HG03135 (cell line): ENCODE measurements at regions not wholly inside any gene's neighbourhood (a gene's known extent, or its start where the extent isn't known, plus 50 kb on each side); places are given as distances from the start of the nearest gene placed in this dataset.
"Not testable (repeated sequence)": the region's sequence is repeated elsewhere in the genome, so short reads cannot be mapped to it uniquely, and the experiment has no call there.

Experiments used
- ATAC-seq: cut with Tn5 transposase; IDR thresholded peaks from one replicate; pipeline ENCODE4 v1.9.1; 2021; ENCODE audit warnings: mild to moderate bottlenecking, moderate library complexity; ENCODE audit not compliant: unreplicated experiment

GRCh38 chr13:47707414-47707813, 293.7 kb downstream of the SUCLA2 start:
- ATAC-seq, result no peak

- no peak for ATAC-seq
These were observed 295.9 kb downstream of the SUCLA2 start for GRCh38 chr13:47705185-47705584.

GRCh38 chr13:47696674-47697073, 304.4 kb downstream of the SUCLA2 start:
- ATAC-seq, result no peak

- no peak for ATAC-seq
These were observed 313.5 kb downstream of the SUCLA2 start for GRCh38 chr13:47687577-47687976.

GRCh38 chr13:47685156-47685555, 315.9 kb downstream of the SUCLA2 start:
- not testable (repeated sequence) for ATAC-seq

- no peak for ATAC-seq
These were observed 320.3 kb downstream of the SUCLA2 start for GRCh38 chr13:47680748-47681147.

GRCh38 chr13:47679401-47679800, 321.7 kb downstream of the SUCLA2 start:
- no peak for ATAC-seq

GRCh38 chr13:47678201-47678968, 322.7 kb downstream of the SUCLA2 start:
- ATAC-seq, result no peak

GRCh38 chr13:47675871-47676270, 325.2 kb downstream of the SUCLA2 start:
- no peak for ATAC-seq

- no peak for ATAC-seq
These were observed 327.8 kb downstream of the SUCLA2 start for GRCh38 chr13:47673009-47673850.

GRCh38 chr13:47672245-47673008, 328.6 kb downstream of the SUCLA2 start:
- no peak for ATAC-seq

- no peak for ATAC-seq
These were observed 329.3 kb downstream of the SUCLA2 start for GRCh38 chr13:47671776-47672175.

GRCh38 chr13:47665043-47665442, 336.0 kb downstream of the SUCLA2 start:
- no peak for ATAC-seq

- ATAC-seq, result no peak
These were observed 340.0 kb downstream of the SUCLA2 start for GRCh38 chr13:47661076-47661475.

GRCh38 chr13:47656651-47657050, 344.4 kb downstream of the SUCLA2 start:
- no peak for ATAC-seq

GRCh38 chr13:47650209-47650608, 350.9 kb downstream of the SUCLA2 start:
- no peak for ATAC-seq

- ATAC-seq, result no peak
These were observed 354.1 kb downstream of the SUCLA2 start for GRCh38 chr13:47647001-47647400.

GRCh38 chr13:47646298-47646697, 354.8 kb downstream of the SUCLA2 start:
- ATAC-seq, result no peak

- ATAC-seq, result no peak
These were observed 361.2 kb downstream of the SUCLA2 start for GRCh38 chr13:47639738-47640447.

GRCh38 chr13:47638627-47639026, 362.4 kb downstream of the SUCLA2 start:
- ATAC-seq, result no peak

- ATAC-seq, result no peak
These were observed 368.8 kb downstream of the SUCLA2 start for GRCh38 chr13:47632311-47632710.
